HepG2 (cell line): ENCODE measurements at regions not wholly inside any gene's neighbourhood (a gene's known extent, or its start where the extent isn't known, plus 50 kb on each side); places are given as distances from the start of the nearest gene placed in this dataset.

Experiments
- CENPBD1 ChIP-seq: sonication (generic); formaldehyde crosslinking; IDR thresholded peaks from 2 replicates; pipeline ENCODE4 v1.8.0; 2022; ENCODE audit warnings: missing genetic modification reagents, low read depth, mild to moderate bottlenecking, borderline replicate concordance
- GFI1 ChIP-seq: sonication (generic); formaldehyde crosslinking; IDR thresholded peaks from 2 replicates; pipeline ENCODE4 v1.5.0; 2020; ENCODE audit warnings: missing genetic modification reagents, mild to moderate bottlenecking, borderline replicate concordance
- HOXA3 ChIP-seq: sonication (generic); formaldehyde crosslinking; IDR thresholded peaks from 2 replicates; pipeline ENCODE4 v1.5.0; 2020; ENCODE audit warnings: missing genetic modification reagents
- KDM2A ChIP-seq: sonication (generic); formaldehyde crosslinking; IDR thresholded peaks from 2 replicates; pipeline ENCODE4 v1.4.0; 2020; ENCODE audit warnings: low read depth, missing genetic modification reagents, borderline replicate concordance
- NONO ChIP-seq, 2 experiments: fragments of 450-650 bp in 1 of 2; sonication (generic) in 1 of 2; formaldehyde crosslinking in 1 of 2; IDR thresholded peaks in 1 of 2; conservative IDR thresholded peaks in 1 of 2; 2 replicates each; pipeline versions ENCODE4 v1.6.1 to v1.8.0; 2017 to 2022; ENCODE audit warnings: mild to moderate bottlenecking in 1 of 2, missing genetic modification reagents in 1 of 2, moderate library complexity in 1 of 2
- NRL ChIP-seq: sonication (generic); formaldehyde crosslinking; IDR thresholded peaks from 2 replicates; pipeline ENCODE4 v1.5.0; 2020; ENCODE audit warnings: missing genetic modification reagents, mild to moderate bottlenecking, moderate library complexity, borderline replicate concordance
- SNAI1 ChIP-seq: sonication (generic); formaldehyde crosslinking; IDR thresholded peaks from 2 replicates; pipeline ENCODE4 v1.5.0; 2020; ENCODE audit warnings: mild to moderate bottlenecking, missing genetic modification reagents, borderline replicate concordance
- TFE3 ChIP-seq: IDR thresholded peaks from 2 replicates; pipeline ENCODE4 v1.6.1; 2016
- YY1 ChIP-seq: IDR thresholded peaks from 2 replicates; pipeline ENCODE4 v1.6.1; 2011; ENCODE audit warnings: low read length, low read depth, moderate library complexity, mild to moderate bottlenecking; ENCODE audit not compliant: insufficient read depth, insufficient replicate concordance
- ZNF235 ChIP-seq: sonication (generic); formaldehyde crosslinking; IDR thresholded peaks from 2 replicates; pipeline ENCODE4 v1.8.1; 2023; ENCODE audit warnings: mild to moderate bottlenecking, missing genetic modification reagents, borderline replicate concordance
- ZNF407 ChIP-seq: sonication (generic); formaldehyde crosslinking; IDR thresholded peaks from one replicate; pipeline ENCODE4 v1.5.1; 2020; ENCODE audit warnings: mild to moderate bottlenecking, missing genetic modification reagents; ENCODE audit errors: not compliant biosample characterization
- ZNF670 ChIP-seq: sonication (generic); formaldehyde crosslinking; IDR thresholded peaks from 2 replicates; pipeline ENCODE4 v1.8.0; 2022; ENCODE audit warnings: mild to moderate bottlenecking, missing genetic modification reagents, borderline replicate concordance
- ZNF879 ChIP-seq: sonication (generic); formaldehyde crosslinking; IDR thresholded peaks from 2 replicates; pipeline ENCODE4 v1.8.1; 2023; ENCODE audit warnings: missing genetic modification reagents
- TF ChIP-seq, protein P1 (sequence below): sonication (generic); formaldehyde crosslinking; IDR thresholded peaks from 2 replicates; pipeline ENCODE4 v1.4.0; 2020; ENCODE audit warnings: missing genetic modification reagents, low read depth, mild to moderate bottlenecking, borderline replicate concordance
- TF ChIP-seq, protein P2 (sequence below): sonication (generic); formaldehyde crosslinking; IDR thresholded peaks from 2 replicates; pipeline ENCODE4 v1.5.0; 2020; ENCODE audit warnings: missing genetic modification reagents

- TF ChIP-seq ZNF879 (CRISPR knock-in tag) (no peak), ZNF407 (CRISPR knock-in tag) (no peak), KDM2A (CRISPR knock-in tag) (peak; percentile 32; the same call in 1 of the 2 replicates), GFI1 (CRISPR knock-in tag) (peak; percentile 6; the same call in 1 of the 2 replicates), TFE3 (CRISPR knock-in tag) (no peak), ZNF670 (CRISPR knock-in tag) (no peak), HOXA3 (CRISPR knock-in tag) (peak; percentile 13; the same call in 1 of the 2 replicates), NONO (IDR thresholded peaks at IDR 0.05) (no peak), NONO (CRISPR knock-in tag; conservative IDR thresholded peaks at IDR 0.05) (peak; percentile 45; the same call in 1 of the 2 replicates), YY1 (peak; percentile 53), SNAI1 (peak; percentile 71; the same call in 1 of the 2 replicates), ZNF235 (CRISPR knock-in tag) (no peak), NRL (CRISPR knock-in tag) (0 out of 2 replicates have a peak, but pooled peaks have one; percentile 49), CENPBD1 (CRISPR knock-in tag) (no peak)
- TF ChIP-seq, protein P1, sequence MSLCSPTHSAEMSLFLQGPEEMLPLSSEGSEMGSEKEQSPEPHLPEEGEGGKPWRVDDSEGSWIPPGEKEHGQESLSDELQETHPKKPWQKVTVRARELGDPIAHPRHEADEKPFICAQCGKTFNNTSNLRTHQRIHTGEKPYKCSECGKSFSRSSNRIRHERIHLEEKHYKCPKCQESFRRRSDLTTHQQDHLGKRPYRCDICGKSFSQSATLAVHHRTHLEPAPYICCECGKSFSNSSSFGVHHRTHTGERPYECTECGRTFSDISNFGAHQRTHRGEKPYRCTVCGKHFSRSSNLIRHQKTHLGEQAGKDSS, result 0 out of 2 replicates have a peak, but pooled peaks have one; percentile 34
- TF ChIP-seq, protein P2, sequence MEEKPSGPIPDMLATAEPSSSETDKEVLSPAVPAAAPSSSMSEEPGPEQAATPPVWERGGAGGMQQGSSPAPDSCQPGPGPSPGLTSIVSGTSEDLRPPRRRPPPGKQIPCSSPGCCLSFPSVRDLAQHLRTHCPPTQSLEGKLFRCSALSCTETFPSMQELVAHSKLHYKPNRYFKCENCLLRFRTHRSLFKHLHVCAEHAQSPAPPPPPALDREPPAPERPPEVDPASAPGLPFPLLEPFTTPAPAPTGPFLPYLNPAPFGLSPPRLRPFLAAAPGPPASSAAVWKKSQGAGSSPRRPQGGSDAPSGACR (CRISPR knock-in tag), result no peak
Measured at GRCh38 chrX:2608638-2609430, 82.3 kb upstream of the CD99 start (continued).
